Natural killer cell treated with Interleukin-12 subunit alpha and Interleukin-12 subunit beta and Interleukin-15 and Interleukin-18, amount 100 ng/mL, for 72 hours (primary cell): ENCODE measurements at regions not wholly inside any gene's neighbourhood (a gene's known extent, or its start where the extent isn't known, plus 50 kb on each side); places are given as distances from the start of the nearest gene placed in this dataset.

ENCODE experiments used
- ATAC-seq, 2 donors: fragments of 150-1000 bp; cut with Tn5 transposase in 1 of 2; sonication (Bioruptor Pico), chemical (Tn5 transposase) in 1 of 2; 2 replicates each; pipeline ENCODE4 v1.10.0; 2021
- DNase-seq: peaks from one replicate; pipeline ENCODE4 v3.0.0; 2022; ENCODE audit warnings: low spot score
- H3K27ac Mint-ChIP-seq, 2 donors: 1 replicate in 1 of 2; 2 replicates in 1 of 2; pipeline ENCODE4 v1.8.0; 2022; ENCODE audit warnings: mixed read lengths in 2 of 2, mild to moderate bottlenecking in 1 of 2, moderate library complexity in 1 of 2
- H3K27me3 Mint-ChIP-seq, 2 donors: 1 replicate in 1 of 2; 2 replicates in 1 of 2; pipeline ENCODE4 v1.8.0; 2022; ENCODE audit warnings: mixed read lengths in 2 of 2
- H3K36me3 Mint-ChIP-seq: one replicate; pipeline ENCODE4 v1.8.0; 2022; ENCODE audit warnings: mixed read lengths
- H3K4me1 Mint-ChIP-seq, 2 donors: 1 replicate in 1 of 2; 2 replicates in 1 of 2; pipeline ENCODE4 v1.8.0; 2022; ENCODE audit warnings: low read depth in 2 of 2, mixed read lengths in 2 of 2, mild to moderate bottlenecking in 1 of 2
- H3K4me3 Mint-ChIP-seq: one replicate; pipeline ENCODE4 v1.8.0; 2022; ENCODE audit warnings: mixed read lengths
- H3K9me3 Mint-ChIP-seq: 2 replicates; pipeline ENCODE4 v1.8.0; 2022; ENCODE audit warnings: mixed read lengths

DNA sequence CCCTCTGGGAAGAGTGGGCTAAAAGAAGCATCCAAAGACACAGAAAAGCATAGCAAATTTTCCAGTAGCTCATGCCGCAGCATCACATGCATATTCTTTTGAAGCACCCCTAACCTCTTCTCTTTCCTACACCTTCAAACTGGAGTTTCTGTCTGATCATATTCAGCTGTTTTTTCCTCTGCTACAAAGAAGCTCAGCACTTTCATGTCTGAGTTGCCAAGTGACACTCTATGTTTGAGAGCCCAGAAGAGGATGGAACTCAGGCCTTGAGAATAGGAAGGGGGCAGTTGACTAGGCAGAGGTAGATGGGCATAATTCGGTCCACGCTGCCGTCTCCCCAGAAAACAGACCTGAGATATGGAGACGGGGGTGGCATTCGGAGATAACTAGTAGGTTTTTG lies 489.6 kb upstream of the NR2F2 start:
- no peaks in the 10 kb centered on the region for H3K27me3 Mint-ChIP-seq
- no peak for DNase-seq
- ATAC-seq, result no peak
- peaks cover 23 to 25% of the 10 kb centered on the region in 2 donors for H3K4me1 Mint-ChIP-seq
- H3K27ac Mint-ChIP-seq, result peak overlapping the region; percentile 48 to 74
- H3K9me3 Mint-ChIP-seq, result no peaks in the 10 kb centered on the region
- no peaks in the 10 kb centered on the region for H3K36me3 Mint-ChIP-seq
- H3K4me3 Mint-ChIP-seq, result no peak overlapping the region

DNA sequence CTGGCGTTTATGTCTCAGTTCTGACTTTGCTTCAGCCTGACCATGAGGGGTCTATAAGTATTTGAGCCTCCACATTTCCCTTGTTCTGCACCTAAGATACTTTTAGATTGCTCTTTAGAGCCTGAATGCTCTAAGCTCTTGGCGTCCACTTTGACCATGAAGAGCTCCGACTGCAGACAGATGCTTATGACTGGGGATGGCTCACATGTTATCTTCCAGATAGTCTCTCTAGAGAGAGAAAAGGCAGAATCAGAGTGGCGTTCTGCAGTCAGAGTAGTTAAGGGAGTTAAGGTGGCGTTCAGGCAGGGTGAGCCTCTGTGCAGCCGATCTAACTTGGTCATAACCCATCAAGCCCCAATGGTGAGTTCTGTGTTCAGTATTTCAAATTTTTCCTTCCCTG lies 487.9 kb upstream of the NR2F2 start:
- H3K27ac Mint-ChIP-seq, result peak overlapping the region in 1 of 2 donors; percentile 33
- no peak overlapping the region for H3K4me3 Mint-ChIP-seq
- no peaks in the 10 kb centered on the region for H3K9me3 Mint-ChIP-seq

DNA sequence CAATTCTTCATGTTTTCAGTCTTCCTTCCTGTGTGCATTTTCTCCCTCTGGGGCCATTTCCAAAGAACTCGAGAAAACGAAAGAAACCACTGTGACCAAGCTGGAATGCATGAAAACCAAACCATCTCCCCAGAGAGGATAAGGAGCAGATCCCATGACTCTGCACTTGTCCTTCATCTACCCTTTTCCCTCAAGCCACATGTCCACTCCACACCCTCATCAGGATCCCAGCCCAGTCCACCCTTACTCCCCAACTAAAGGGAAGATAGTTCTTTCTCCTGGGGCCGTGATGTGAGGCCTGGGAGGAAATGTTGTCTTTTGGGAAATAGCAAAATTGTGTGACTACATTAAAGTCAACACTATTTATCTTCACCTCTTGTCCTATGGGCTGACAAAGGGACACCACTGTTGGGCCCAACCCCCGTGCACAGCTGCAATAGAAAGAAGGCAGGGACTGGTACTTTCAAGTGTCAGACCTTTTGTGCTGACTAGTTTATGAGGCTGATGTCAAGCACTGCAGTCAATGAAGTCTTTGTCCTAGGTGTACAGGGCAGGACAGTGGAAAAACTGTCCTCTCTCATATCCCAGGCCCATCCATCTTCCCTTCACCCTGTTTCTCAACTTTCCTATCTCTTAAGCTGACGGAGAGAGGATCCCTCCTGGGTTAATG lies 487.1 kb upstream of the NR2F2 start:
- peak overlapping the region in 1 of 2 donors; percentile 33 for H3K27ac Mint-ChIP-seq
- ATAC-seq, result no peak
- DNase-seq, result no peak
- peaks cover 23 to 30% of the 10 kb centered on the region in 2 donors for H3K4me1 Mint-ChIP-seq
- H3K9me3 Mint-ChIP-seq, result no peaks in the 10 kb centered on the region
- H3K4me3 Mint-ChIP-seq, result no peak overlapping the region
- no peaks in the 10 kb centered on the region for H3K36me3 Mint-ChIP-seq
- no peaks in the 10 kb centered on the region for H3K27me3 Mint-ChIP-seq

More for the DNA sequence above, 487.9 kb upstream of the NR2F2 start:
- ATAC-seq (no peak), DNase-seq (no peak)
- Mint-ChIP-seq H3K36me3 (no peaks in the 10 kb centered on the region), H3K4me1 (peaks cover 23 to 30% of the 10 kb centered on the region in 2 donors), H3K27me3 (no peaks in the 10 kb centered on the region)

DNA sequence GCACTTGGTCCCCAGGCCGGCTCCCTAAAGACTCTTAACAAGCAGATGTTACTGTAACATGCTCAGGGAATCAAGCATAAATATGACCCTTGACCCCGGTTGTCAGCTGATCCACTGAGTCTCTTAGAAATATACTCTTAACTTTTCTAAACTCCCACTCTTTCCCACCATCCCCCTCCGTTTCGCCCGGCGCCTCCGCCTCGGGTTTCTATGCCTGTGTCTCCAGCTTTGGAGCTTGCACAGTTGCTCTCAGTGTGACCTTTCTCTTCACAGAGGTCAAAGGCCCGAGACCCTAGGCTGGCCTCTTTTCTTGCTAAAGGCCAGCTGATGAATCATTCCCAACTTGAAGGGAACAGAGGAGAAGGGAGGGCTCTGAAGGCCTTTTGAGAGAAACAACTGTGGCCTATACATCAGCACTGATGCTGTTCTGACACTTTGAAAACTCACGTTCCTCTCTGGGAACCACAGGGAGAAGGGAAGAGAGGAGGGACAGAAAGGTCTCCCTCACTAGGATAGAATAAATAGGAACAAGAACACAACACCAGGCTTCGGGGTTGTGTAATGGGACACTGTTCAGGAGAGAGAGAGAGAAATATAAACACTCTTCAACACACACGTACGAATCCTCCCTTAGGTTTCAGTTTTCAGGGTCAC lies 484.5 kb upstream of the NR2F2 start:
- Mint-ChIP-seq H3K27ac (no peak overlapping the region), H3K27me3 (peaks cover 3 to 8% of the 10 kb centered on the region in 2 donors), H3K4me3 (no peak overlapping the region), H3K4me1 (peaks cover 4 to 7% of the 10 kb centered on the region in 2 donors), H3K9me3 (no peaks in the 10 kb centered on the region), H3K36me3 (peaks cover 7% of the 10 kb centered on the region)
- ATAC-seq (no peak), DNase-seq (no peak)

DNA sequence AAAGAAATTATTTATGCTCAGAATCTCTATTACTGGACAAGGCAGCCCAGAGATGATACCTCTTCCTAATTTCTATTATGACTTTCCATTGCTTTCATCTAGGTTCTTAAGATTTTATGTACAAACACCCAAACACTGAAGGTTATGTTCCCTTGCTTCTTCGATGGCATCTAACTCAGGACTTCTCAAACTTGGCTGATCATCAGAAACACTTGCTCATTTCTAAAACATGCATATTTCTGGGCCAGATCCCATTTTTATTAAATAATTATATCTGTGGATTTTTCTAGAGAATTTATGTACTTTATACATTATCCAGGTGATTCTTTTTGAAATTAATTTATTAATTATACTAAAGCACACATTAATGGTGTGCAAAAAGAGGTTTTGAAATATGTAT lies 482.4 kb upstream of the NR2F2 start:
- Mint-ChIP-seq H3K27me3 (peaks cover 3 to 8% of the 10 kb centered on the region in 2 donors), H3K4me3 (no peak overlapping the region), H3K4me1 (peaks cover 3 to 6% of the 10 kb centered on the region in 2 donors), H3K27ac (no peak overlapping the region), H3K9me3 (no peaks in the 10 kb centered on the region), H3K36me3 (peaks cover 7% of the 10 kb centered on the region)
- DNase-seq (no peak), ATAC-seq (no peak)

DNA sequence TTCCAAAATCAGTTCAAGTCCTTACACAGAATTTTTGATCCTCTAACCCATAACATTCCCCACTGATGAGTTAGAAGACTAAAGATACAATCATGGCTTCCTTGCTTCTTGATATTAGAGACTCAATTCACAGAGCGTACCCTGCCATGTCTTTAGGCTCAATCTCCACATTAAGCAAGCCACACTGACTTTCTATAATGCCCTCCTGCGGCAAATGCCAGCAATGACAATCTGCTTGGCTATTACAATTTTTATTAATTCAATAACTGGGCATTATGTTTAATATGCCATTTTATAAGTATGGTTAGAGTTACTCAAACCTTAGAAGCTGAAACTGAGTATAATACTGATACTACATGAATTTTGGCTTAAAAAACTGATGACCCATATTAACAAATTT lies 479.7 kb upstream of the NR2F2 start:
- DNase-seq, result no peak
- no peaks in the 10 kb centered on the region for H3K9me3 Mint-ChIP-seq
- H3K36me3 Mint-ChIP-seq, result peaks cover 7% of the 10 kb centered on the region
- peaks cover 0 to 6% of the 10 kb centered on the region in 2 donors for H3K4me1 Mint-ChIP-seq
- H3K27ac Mint-ChIP-seq, result no peak overlapping the region
- H3K4me3 Mint-ChIP-seq, result no peak overlapping the region
- H3K27me3 Mint-ChIP-seq, result peaks cover 3 to 8% of the 10 kb centered on the region in 2 donors
- no peak for ATAC-seq

DNA sequence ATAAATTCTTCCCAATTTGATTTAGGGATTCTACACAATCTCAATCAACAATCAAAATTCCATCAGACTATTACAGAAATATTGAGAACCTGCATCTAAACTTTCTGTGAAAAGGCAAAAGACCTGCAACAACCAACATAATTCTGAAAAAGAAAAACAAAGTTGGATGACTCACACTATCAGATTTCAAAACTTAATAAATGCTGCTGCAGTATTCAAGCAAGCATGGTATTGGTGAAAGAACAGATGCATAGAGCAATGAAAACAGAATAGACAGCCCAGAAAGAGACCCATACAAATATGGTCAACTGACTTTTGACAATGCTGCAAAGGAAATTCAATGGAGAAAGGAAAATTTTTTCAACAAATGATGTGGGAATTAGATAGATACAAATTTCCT lies 477.1 kb upstream of the NR2F2 start:
- Mint-ChIP-seq H3K27ac (no peak overlapping the region), H3K36me3 (peaks cover 7% of the 10 kb centered on the region), H3K4me3 (no peak overlapping the region), H3K4me1 (peaks cover 8 to 14% of the 10 kb centered on the region in 2 donors), H3K27me3 (peaks cover 3 to 8% of the 10 kb centered on the region in 2 donors), H3K9me3 (no peaks in the 10 kb centered on the region)
- ATAC-seq (no peak), DNase-seq (no peak)

DNA sequence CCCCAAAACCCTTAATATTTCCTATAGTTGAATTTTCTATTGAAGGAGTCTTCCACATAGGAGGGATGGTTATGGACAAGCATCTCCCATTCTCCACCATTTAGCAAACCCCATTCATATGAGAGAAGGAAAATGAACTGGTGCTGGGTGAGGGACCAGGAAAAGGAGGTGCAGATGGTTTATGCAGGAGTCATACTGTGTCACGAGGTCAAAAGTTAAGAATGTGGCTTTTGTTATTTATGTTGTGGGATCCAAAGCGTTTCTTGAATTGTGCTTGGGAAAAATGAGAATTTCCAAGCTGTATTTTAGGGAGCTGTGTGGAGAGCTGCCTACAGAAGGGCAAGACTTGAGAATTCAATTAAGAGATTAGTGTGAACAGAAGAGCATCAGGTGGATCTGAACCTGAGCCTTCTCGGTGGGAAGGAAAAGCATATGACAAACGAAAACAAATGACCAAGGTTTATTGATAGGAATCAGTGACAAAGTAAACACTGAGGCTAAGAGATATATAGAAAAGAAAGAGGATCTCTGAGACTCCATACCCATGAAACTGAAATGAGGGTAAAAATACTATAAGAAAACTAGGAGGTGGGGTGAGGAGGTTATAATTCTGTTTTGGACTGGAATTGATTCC lies 473.3 kb upstream of the NR2F2 start:
- no peak overlapping the region for H3K4me3 Mint-ChIP-seq
- H3K27ac Mint-ChIP-seq, result no peak overlapping the region
- H3K27me3 Mint-ChIP-seq, result peaks cover 0 to 7% of the 10 kb centered on the region in 2 donors
- H3K9me3 Mint-ChIP-seq, result no peaks in the 10 kb centered on the region
- H3K4me1 Mint-ChIP-seq, result peaks cover 8 to 14% of the 10 kb centered on the region in 2 donors
- no peak for DNase-seq
- no peak for ATAC-seq
- no peaks in the 10 kb centered on the region for H3K36me3 Mint-ChIP-seq

DNA sequence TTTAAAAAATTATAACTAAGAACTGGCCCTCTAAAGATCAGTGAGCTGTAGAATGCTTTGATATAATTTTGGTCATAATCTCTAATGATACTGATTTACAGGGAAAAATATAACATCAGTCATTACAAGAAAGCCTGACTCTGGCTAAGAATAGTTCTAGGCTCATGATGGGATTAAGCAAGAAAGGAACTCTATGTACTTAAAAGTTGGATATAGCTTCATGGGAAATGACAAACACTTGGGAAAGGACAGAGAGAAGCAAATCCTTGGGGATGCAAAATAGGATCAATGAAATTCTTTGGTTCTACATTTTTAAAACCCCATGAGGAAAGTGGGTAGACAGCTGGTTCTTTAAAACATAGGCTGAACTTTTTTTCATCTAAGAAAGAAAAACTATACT lies 472.7 kb upstream of the NR2F2 start:
- Mint-ChIP-seq H3K9me3 (no peaks in the 10 kb centered on the region), H3K36me3 (no peaks in the 10 kb centered on the region), H3K27me3 (peaks cover 0 to 7% of the 10 kb centered on the region in 2 donors), H3K27ac (no peak overlapping the region), H3K4me1 (peaks cover 11 to 17% of the 10 kb centered on the region in 2 donors), H3K4me3 (no peak overlapping the region)
- no peak for ATAC-seq
- DNase-seq, result no peak

DNA sequence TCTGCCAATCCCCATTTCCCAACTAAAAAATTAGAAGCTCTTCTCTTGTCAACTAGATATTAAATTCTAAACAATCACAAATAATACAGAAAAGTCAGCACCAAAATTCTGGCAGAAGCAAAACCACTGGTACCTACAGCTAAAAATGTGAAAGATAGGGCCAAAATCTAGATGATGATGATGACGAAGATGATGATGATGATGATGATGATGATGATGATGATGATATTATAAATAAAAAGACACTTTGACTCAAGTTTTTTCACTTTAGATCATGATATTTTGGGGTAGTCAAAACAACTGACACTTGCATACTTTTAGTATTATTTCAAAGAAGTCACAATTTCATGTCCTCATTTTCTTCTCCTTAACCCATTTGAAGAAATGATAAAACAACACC lies 470.1 kb upstream of the NR2F2 start:
- H3K4me1 Mint-ChIP-seq, result peaks cover 25 to 33% of the 10 kb centered on the region in 2 donors
- no peak for DNase-seq
- ATAC-seq, result no peak
- no peak overlapping the region for H3K27ac Mint-ChIP-seq
- no peak overlapping the region for H3K4me3 Mint-ChIP-seq
- H3K9me3 Mint-ChIP-seq, result no peaks in the 10 kb centered on the region
- H3K27me3 Mint-ChIP-seq, result peaks cover 0 to 7% of the 10 kb centered on the region in 2 donors
- H3K36me3 Mint-ChIP-seq, result no peaks in the 10 kb centered on the region

DNA sequence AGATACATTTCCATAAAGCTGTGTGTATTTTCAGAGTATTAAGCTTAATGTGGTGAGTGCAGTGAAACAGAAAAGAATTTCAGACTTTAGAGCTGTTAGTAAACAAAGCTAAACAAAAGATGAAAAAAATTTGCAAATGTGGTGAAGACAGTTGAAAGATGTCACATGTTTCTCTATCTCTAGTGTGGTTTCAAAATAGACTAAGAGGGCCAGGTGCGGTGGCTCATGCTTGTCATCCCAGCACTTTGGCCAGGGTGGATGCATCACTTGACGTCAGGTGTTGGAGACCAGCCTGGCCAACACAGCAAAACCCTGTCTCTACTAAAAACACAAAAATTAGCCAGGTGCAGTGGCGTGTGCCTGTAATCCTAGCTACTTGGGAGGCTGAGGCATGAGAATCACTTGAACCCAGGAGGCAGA lies 466.0 kb upstream of the NR2F2 start:
- peak overlapping the region; percentile 39 for H3K4me3 Mint-ChIP-seq
- DNase-seq, result no peak
- peaks cover 50 to 51% of the 10 kb centered on the region in 2 donors for H3K4me1 Mint-ChIP-seq
- peak overlapping the region in 1 of 2 donors; percentile 59 for H3K27ac Mint-ChIP-seq
- no peaks in the 10 kb centered on the region for H3K9me3 Mint-ChIP-seq
- ATAC-seq, result peak in 1 of 2 donors; percentile 58
- peaks cover 0 to 6% of the 10 kb centered on the region in 2 donors for H3K27me3 Mint-ChIP-seq
- no peaks in the 10 kb centered on the region for H3K36me3 Mint-ChIP-seq

DNA sequence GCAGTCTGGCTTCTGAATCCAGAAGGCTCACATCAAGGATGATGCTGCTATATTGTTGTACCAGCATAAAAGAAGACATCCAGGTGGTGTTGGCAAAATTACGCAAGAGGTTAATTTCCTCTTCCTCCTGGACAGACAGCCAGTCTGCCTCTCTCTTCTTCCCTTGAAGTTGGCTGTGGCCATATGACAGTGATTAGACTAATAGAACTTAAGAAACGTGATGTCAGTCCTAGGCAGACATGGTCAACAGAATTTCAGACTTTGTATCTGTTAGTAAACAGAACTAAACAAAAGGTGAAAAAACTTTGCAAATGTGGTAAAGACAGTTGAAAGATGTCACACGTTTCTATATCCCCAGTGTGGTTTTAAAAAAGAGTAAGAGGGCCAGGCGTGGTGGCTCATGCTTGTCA lies 465.2 kb upstream of the NR2F2 start:
- ATAC-seq (no peak), DNase-seq (no peak)
- Mint-ChIP-seq H3K27me3 (peaks cover 0 to 2% of the 10 kb centered on the region in 2 donors), H3K36me3 (no peaks in the 10 kb centered on the region), H3K9me3 (no peaks in the 10 kb centered on the region), H3K27ac (no peak overlapping the region), H3K4me3 (no peak overlapping the region), H3K4me1 (peaks cover 59 to 60% of the 10 kb centered on the region in 2 donors)

DNA sequence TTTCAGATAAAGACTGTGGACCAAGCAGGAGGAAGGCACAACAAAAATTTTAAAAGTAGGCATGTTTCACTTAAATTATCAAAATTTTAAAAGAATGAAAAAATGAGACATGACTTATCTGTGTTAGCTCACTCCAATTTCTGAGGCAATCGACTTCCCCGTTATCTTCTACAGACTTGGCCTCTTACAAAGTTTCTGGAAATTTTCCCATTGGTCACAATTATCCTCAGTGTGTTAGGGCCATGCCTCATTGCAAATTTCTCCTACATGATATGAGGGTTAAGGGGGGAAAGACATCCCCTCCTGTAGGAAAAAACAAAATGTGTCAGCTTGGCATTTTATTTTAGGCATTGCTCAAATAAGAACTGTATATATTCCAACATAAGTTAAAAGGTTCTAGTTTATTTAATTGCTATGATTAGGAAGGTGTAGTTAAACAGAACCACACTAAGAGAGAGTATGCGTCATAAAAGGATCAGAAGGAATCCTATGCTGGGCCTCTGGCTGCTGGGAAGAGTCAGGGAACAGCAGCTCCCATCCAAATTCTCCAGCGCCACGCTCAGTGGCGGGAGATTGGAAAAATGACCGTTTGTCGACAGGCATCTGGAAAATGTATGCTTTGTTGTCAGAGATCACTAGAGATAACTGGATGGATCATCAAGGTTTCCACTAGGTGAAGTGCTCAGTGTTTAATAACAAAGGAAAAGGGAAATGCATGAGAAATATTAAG lies 463.6 kb upstream of the NR2F2 start:
- peak overlapping the region; percentile 36 to 41 for H3K27ac Mint-ChIP-seq
- no peak for ATAC-seq
- no peak for DNase-seq
- no peaks in the 10 kb centered on the region for H3K9me3 Mint-ChIP-seq
- H3K27me3 Mint-ChIP-seq, result no peaks in the 10 kb centered on the region
- H3K4me1 Mint-ChIP-seq, result peaks cover 73 to 75% of the 10 kb centered on the region in 2 donors
- no peak overlapping the region for H3K4me3 Mint-ChIP-seq
- H3K36me3 Mint-ChIP-seq, result peaks cover 10% of the 10 kb centered on the region
